Fibroblast of pulmonary artery (primary cell): ENCODE measurements at regions not wholly inside any gene's neighbourhood (a gene's known extent, or its start where the extent isn't known, plus 50 kb on each side); places are given as distances from the start of the nearest gene placed in this dataset.
"Not testable (repeated sequence)": the region's sequence is repeated elsewhere in the genome, so short reads cannot be mapped to it uniquely, and the experiment has no call there.

Experiments
- DNase-seq: peaks from one replicate; pipeline ENCODE4 v3.0.0-alpha.2; 2010; ENCODE audit warnings: low read depth
- H3K4me3 ChIP-seq: replicated peaks from 2 replicates; pipeline ENCODE4 v1.5.1; 2011; ENCODE audit warnings: low read depth, mild to moderate bottlenecking, control low read depth, low read length, moderate library complexity
- TF ChIP-seq, protein P1 (sequence below): IDR thresholded peaks from 2 replicates; pipeline ENCODE4 v1.5.1; 2011; ENCODE audit warnings: mild to moderate bottlenecking, control low read depth, low read length, inconsistent platforms; ENCODE audit errors: missing control alignments

DNA sequence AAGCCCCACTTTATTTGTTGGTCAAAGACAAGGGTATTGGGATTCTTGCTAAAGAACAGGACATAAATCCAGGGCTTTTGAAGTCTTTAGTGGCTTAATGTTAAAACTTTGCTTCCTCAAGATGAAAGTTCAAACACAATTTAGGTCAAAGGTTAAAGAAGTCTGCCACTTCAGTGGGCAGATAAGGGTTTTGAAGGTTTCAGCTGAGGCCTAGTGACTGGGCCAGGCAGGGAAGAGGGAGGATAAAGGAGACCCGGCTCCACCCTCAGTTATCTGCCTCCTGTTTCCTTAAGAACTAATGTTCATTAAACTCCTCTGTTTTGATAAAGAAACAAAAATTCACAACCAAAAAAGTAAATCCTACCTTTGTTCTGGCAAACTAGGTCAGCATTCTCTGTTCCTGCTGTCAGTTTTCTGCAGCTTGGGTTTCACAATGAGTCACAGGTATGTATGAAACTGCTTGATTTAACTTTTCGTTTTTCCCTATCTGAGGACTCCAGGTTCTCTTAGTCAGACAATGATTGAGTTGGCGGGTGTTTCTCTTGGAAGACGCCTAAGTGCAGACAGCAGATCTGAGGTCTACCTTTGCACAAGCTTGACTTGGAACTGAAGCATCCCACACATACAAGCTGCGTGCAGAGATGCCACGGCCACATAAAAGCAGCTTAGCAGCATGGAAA is 208.3 kb downstream of the EXOC5 start:
- no peak overlapping the region for H3K4me3 ChIP-seq
- no peak for DNase-seq
- TF ChIP-seq, protein P1, sequence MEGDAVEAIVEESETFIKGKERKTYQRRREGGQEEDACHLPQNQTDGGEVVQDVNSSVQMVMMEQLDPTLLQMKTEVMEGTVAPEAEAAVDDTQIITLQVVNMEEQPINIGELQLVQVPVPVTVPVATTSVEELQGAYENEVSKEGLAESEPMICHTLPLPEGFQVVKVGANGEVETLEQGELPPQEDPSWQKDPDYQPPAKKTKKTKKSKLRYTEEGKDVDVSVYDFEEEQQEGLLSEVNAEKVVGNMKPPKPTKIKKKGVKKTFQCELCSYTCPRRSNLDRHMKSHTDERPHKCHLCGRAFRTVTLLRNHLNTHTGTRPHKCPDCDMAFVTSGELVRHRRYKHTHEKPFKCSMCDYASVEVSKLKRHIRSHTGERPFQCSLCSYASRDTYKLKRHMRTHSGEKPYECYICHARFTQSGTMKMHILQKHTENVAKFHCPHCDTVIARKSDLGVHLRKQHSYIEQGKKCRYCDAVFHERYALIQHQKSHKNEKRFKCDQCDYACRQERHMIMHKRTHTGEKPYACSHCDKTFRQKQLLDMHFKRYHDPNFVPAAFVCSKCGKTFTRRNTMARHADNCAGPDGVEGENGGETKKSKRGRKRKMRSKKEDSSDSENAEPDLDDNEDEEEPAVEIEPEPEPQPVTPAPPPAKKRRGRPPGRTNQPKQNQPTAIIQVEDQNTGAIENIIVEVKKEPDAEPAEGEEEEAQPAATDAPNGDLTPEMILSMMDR = no peak

DNA sequence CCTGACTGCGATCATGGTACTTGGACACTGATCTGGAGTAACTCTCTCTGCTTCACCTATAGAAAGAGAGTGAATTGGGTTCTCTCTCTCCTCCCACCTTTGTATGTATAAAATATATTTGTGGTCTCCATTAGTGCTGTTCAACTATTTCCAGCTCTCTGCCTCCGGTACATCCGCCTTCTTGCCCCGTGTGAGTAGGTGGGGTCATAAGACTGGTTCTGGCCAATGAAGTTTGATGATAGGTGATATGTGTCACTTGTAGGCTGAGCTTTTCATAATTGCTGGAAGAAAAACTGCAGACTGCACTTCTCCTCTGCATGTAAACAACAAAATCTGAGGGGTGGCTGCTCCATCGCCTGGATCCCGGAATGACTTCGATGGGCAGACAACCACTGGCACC is 210.4 kb downstream of the EXOC5 start:
- no peak for DNase-seq
- no peak overlapping the region for H3K4me3 ChIP-seq
- TF ChIP-seq, protein P1 = no peak

DNA sequence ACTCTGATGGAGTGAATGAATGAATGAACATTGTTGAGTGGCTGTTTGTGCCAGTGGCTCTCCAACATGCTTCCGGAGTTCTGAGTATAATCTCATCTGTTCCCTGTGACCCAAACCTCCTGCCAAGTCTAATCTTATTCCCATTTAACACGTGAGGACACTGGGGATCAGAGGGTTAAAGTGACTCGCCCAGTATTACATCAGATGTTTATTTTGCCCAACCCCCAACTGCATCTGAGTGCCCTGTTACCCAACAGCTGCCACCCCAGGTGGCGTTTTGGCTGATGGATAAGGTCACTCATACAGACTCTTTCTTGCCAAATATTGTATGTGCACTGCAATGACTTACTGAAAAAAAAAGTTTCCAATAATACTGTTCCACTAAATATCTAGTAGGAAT is 210.9 kb downstream of the EXOC5 start:
- H3K4me3 ChIP-seq = no peak overlapping the region
- no peak for DNase-seq
- TF ChIP-seq, protein P1 = no peak

DNA sequence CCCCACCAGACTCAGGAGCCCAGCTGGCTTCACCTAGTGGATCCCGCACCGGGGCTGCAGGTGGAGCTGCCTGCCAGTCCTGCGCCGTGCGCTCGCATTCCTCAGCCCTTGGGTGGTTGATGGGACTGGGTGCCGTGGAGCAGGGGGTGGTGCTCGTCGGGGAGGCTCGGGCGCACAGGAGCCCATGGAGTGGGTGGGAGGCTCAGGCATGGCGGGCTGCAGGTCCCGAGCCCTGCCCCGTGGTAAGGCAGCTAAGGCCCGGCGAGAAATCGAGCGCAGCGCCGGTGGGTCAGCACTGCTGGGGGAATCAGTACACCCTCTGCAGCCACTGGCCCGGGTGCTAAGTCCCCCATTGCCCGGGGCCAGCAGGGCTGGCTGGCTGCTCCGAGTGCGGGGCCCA is 212.2 kb downstream of the EXOC5 start:
- DNase-seq = not testable (repeated sequence)

DNA sequence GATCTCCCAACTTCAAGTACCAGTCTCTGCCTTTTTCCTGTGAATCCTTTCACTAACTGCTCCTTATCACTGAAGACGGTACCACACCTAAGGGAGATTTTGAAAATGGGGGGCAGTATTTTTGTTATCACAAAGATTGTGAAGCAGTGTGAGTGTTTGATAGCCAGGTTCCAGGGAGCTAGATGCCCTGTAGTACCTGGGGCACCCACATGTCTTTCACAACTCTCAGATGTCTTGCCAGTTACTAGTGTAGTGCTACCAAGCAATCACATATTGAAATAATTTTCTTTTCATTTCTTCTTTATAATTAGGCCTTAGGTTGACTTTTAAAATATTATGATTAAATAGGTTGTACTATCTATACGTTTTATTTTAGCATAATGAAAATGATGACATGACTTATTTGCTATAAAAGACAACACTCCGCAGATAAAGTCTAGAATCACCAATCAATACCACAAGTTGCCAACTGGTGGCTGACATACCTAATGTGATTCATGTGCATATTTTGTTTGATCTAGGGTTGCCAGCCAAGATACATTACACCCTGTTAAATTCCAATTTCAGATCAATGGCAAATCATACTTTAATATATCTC is 215.9 kb downstream of the EXOC5 start:
- DNase-seq = no peak
- TF ChIP-seq, protein P1 = no peak
- no peak overlapping the region for H3K4me3 ChIP-seq

More for the DNA sequence above, 212.2 kb downstream of the EXOC5 start:
- not testable (repeated sequence) for H3K4me3 ChIP-seq

DNA sequence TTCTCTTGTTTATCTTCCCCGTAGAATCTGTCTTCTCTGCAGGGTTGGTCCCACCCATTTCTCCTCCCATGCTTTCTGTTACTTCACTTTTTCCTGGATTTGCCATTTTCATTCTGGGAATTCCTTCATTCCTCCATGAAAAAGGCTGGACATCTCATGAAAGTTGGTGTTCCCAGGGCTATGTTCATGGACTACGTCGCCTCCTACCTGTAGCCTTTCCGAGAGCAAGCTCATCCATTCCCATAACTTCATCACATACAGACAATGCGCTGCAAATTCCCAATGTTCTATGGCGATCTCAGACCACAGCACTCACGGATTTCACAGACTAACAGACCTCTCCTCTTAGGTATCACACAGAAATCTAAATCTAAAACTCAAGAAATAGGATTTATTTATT is 217.1 kb downstream of the EXOC5 start:
- no peak for DNase-seq
- H3K4me3 ChIP-seq = no peak overlapping the region

DNA sequence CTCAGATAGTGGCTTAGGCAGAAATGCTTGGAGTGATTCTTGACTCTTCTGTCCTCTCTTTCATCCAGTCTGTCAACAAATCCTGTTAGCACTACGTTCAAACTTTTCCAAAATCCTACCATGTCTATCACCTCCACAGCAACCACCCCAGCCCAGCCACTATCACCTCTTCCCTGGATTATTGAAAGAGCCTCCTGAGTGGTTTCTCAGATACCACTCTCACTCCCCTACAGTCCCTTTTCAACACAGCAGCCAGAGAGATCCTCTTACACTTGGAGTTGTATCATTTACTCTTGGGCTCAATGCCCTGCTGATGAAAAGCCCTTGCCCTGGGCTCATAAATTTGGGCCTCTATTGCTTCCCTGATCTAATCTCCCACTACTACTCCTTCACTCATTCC is 218.9 kb downstream of the EXOC5 start:
- TF ChIP-seq, protein P1 = no peak
- no peak for DNase-seq
- H3K4me3 ChIP-seq = no peak overlapping the region

More for the DNA sequence above, 217.1 kb downstream of the EXOC5 start:
- TF ChIP-seq, protein P1 = no peak
